Loucy (cell line): ENCODE measurements at regions not wholly inside any gene's neighbourhood (a gene's known extent, or its start where the extent isn't known, plus 50 kb on each side); places are given as distances from the start of the nearest gene placed in this dataset.

ENCODE experiments used
- H2AFZ ChIP-seq: fragments of 200-600 bp; sonication (generic); 2 replicates; pipeline ENCODE4 v1.6.0; 2016; ENCODE audit warnings: antibody characterized with exemption, mild to moderate bottlenecking, low read length, moderate library complexity
- H3F3A ChIP-seq: fragments of 200-600 bp; 2 replicates; pipeline ENCODE4 v1.6.0; 2016; ENCODE audit warnings: antibody characterized with exemption, low read depth, mild to moderate bottlenecking
- H3K27me3 ChIP-seq: fragments of 200-600 bp; sonication (generic); 2 replicates; pipeline ENCODE4 v1.6.1; 2014; ENCODE audit warnings: low read length, mild to moderate bottlenecking; ENCODE audit not compliant: insufficient read depth, poor library complexity, severe bottlenecking
- H3K36me3 ChIP-seq: fragments of 200-600 bp; sonication (generic); 2 replicates; pipeline ENCODE4 v1.6.1; 2016; ENCODE audit warnings: low read length; ENCODE audit not compliant: insufficient read depth
- H3K4me1 ChIP-seq: fragments of 200-600 bp; sonication (generic); 2 replicates; pipeline ENCODE4 v1.5.1; 2014; ENCODE audit warnings: low read length, mild to moderate bottlenecking; ENCODE audit not compliant: insufficient read depth, poor library complexity, severe bottlenecking
- H3K4me2 ChIP-seq: fragments of 200-600 bp; sonication (generic); 2 replicates; pipeline ENCODE4 v1.6.0; 2014; ENCODE audit warnings: antibody characterized with exemption, low read length, low read depth, mild to moderate bottlenecking; ENCODE audit not compliant: poor library complexity, severe bottlenecking
- H3K4me3 ChIP-seq: fragments of 200-600 bp; sonication (generic); 2 replicates; pipeline ENCODE4 v1.5.1; 2014; ENCODE audit warnings: low read length, mild to moderate bottlenecking, mixed read lengths; ENCODE audit not compliant: poor library complexity, severe bottlenecking
- H3K79me2 ChIP-seq: fragments of 200-600 bp; sonication (generic); 2 replicates; pipeline ENCODE4 v1.6.1; 2014; ENCODE audit warnings: low read length; ENCODE audit not compliant: insufficient read depth
- H3K9ac ChIP-seq: fragments of 200-600 bp; sonication (generic); 2 replicates; pipeline ENCODE4 v1.6.0; 2014; ENCODE audit warnings: mild to moderate bottlenecking, low read depth, low read length, moderate library complexity; ENCODE audit not compliant: poor library complexity, severe bottlenecking
- H3K9me2 ChIP-seq: fragments of 200-600 bp; sonication (generic); replicated peaks from 2 replicates; pipeline ENCODE4 v1.6.1; 2016; ENCODE audit warnings: low read depth, low read length, mixed read lengths
- H3K9me3 ChIP-seq: fragments of 200-600 bp; sonication (generic); 2 replicates; pipeline ENCODE4 v1.6.1; 2014; ENCODE audit warnings: mild to moderate bottlenecking, antibody characterized with exemption, low read length, low read depth; ENCODE audit not compliant: insufficient read depth
- H4K20me1 ChIP-seq: fragments of 200-600 bp; sonication (generic); 2 replicates; pipeline ENCODE4 v1.6.0; 2014; ENCODE audit warnings: antibody characterized with exemption, low read length, mild to moderate bottlenecking; ENCODE audit not compliant: insufficient read depth, poor library complexity, severe bottlenecking
- CTCF ChIP-seq: fragments of 200-600 bp; sonication (generic); conservative IDR thresholded peaks from 2 replicates; pipeline ENCODE4 v1.5.1; 2014; ENCODE audit warnings: mild to moderate bottlenecking, antibody characterized with exemption, low read length
- EZH2phosphoT487 ChIP-seq: fragments of 200-600 bp; IDR thresholded peaks from 2 replicates; pipeline ENCODE4 v1.6.1; 2018; ENCODE audit warnings: antibody characterized with exemption, mild to moderate bottlenecking, moderate library complexity, borderline replicate concordance

- TF ChIP-seq EZH2phosphoT487 (no peak), CTCF (no peak)
- Histone ChIP-seq H3K4me2 (no peak overlapping the region), H3K27me3 (no peaks in the 10 kb centered on the region), H3K4me1 (no peaks in the 10 kb centered on the region), H3F3A (no peaks in the 10 kb centered on the region), H2AFZ (no peak overlapping the region), H3K9me2 (no peaks in the 10 kb centered on the region), H3K36me3 (no peaks in the 10 kb centered on the region), H4K20me1 (no peaks in the 10 kb centered on the region), H3K79me2 (no peaks in the 10 kb centered on the region), H3K9ac (no peak overlapping the region), H3K4me3 (no peak overlapping the region), H3K9me3 (no peaks in the 10 kb centered on the region)
These were observed 470.2 kb downstream of the BTG1 start for GRCh38 chr12:91675401-91675800.

- Histone ChIP-seq H4K20me1 (no peaks in the 10 kb centered on the region), H3K4me3 (no peak overlapping the region), H3K9ac (no peak overlapping the region), H3K9me2 (no peaks in the 10 kb centered on the region), H2AFZ (no peak overlapping the region), H3K27me3 (no peaks in the 10 kb centered on the region), H3K4me1 (no peaks in the 10 kb centered on the region), H3K79me2 (no peaks in the 10 kb centered on the region), H3K4me2 (no peak overlapping the region), H3F3A (no peaks in the 10 kb centered on the region), H3K36me3 (no peaks in the 10 kb centered on the region), H3K9me3 (no peaks in the 10 kb centered on the region)
- no peak for TF ChIP-seq EZH2phosphoT487
- TF ChIP-seq CTCF: no peak
These were observed 473.5 kb downstream of the BTG1 start for GRCh38 chr12:91672130-91672529.

GRCh38 chr12:91667694-91668093, 478.0 kb downstream of the BTG1 start:
- Histone ChIP-seq H3K9ac (no peak overlapping the region), H4K20me1 (no peaks in the 10 kb centered on the region), H3K9me3 (no peaks in the 10 kb centered on the region), H3F3A (no peaks in the 10 kb centered on the region), H3K27me3 (no peaks in the 10 kb centered on the region), H3K79me2 (no peaks in the 10 kb centered on the region), H2AFZ (no peak overlapping the region), H3K4me1 (no peaks in the 10 kb centered on the region), H3K9me2 (no peaks in the 10 kb centered on the region), H3K4me2 (no peak overlapping the region), H3K36me3 (no peaks in the 10 kb centered on the region), H3K4me3 (no peak overlapping the region)
- no peak for TF ChIP-seq EZH2phosphoT487
- no peak for TF ChIP-seq CTCF
